Endothelial cell (in vitro differentiated cells): ENCODE measurements at regions not wholly inside any gene's neighbourhood (a gene's known extent, or its start where the extent isn't known, plus 50 kb on each side); places are given as distances from the start of the nearest gene placed in this dataset.

Experiments used
- DNase-seq: peaks from one replicate; pipeline ENCODE4 v3.0.0; 2021; ENCODE audit warnings: low spot score
- H3K27ac Mint-ChIP-seq: one replicate; pipeline ENCODE4 v1.8.0; 2021; ENCODE audit warnings: mixed read lengths, inconsistent platforms; ENCODE audit not compliant: unreplicated experiment
- H3K27me3 Mint-ChIP-seq: one replicate; pipeline ENCODE4 v1.8.0; 2021; ENCODE audit warnings: mild to moderate bottlenecking, moderate library complexity, mixed read lengths, inconsistent platforms; ENCODE audit not compliant: unreplicated experiment
- H3K36me3 Mint-ChIP-seq: one replicate; pipeline ENCODE4 v1.8.0; 2021; ENCODE audit warnings: mild to moderate bottlenecking, low read depth, mixed read lengths, inconsistent platforms; ENCODE audit not compliant: unreplicated experiment
- H3K4me1 Mint-ChIP-seq: one replicate; pipeline ENCODE4 v1.8.0; 2021; ENCODE audit warnings: mild to moderate bottlenecking, mixed read lengths, inconsistent platforms; ENCODE audit not compliant: unreplicated experiment
- H3K4me3 Mint-ChIP-seq: one replicate; pipeline ENCODE4 v1.8.0; 2021; ENCODE audit warnings: mild to moderate bottlenecking, mixed read lengths, inconsistent platforms; ENCODE audit not compliant: unreplicated experiment
- H3K9me3 Mint-ChIP-seq: one replicate; pipeline ENCODE4 v1.8.0; 2021; ENCODE audit warnings: mixed read lengths, inconsistent platforms; ENCODE audit not compliant: unreplicated experiment
- TF ChIP-seq, protein P1 (sequence below): fragments of 200-600 bp; sonication (generic); IDR thresholded peaks from one replicate; pipeline ENCODE4 v1.5.0; 2021; ENCODE audit warnings: antibody characterized with exemption; ENCODE audit not compliant: unreplicated experiment

DNA sequence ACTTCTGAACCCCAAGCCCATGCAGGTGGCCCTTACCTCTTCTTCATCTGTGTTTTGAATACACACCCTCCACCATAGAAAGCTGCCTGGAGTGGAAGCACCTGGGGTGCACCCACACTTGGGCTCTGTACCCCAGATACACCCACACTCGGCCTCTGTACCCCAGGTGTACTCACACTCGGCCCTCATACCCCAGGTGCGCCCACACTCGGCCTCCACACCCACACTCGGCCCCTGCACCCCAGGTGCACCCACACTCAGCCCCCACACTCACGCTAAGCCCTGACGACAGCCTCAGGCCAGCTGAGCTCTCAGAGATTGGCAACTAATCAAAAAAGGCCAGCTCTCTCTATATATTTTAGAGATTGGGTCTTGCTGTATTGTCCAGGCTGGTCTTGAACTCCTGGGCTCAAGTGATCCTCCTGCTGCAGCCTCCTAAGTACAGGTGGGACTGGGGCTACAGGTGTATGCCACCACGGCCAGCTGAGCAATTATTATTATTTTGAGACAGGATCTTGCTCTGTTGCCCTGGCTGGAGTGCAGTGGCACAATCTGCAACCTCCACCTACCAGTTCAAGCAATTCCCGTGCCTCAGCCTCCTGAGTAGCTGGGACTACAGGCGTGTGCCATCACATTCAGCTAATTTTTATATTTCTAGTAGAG lies 68.9 kb downstream of the PEX11G start:
- Mint-ChIP-seq H3K9me3 (no peaks in the 10 kb centered on the region), H3K36me3 (peaks cover 5% of the 10 kb centered on the region), H3K4me1 (peaks cover 4% of the 10 kb centered on the region), H3K27ac (no peak overlapping the region), H3K27me3 (peaks cover 7% of the 10 kb centered on the region), H3K4me3 (no peak overlapping the region)
- TF ChIP-seq, protein P1, sequence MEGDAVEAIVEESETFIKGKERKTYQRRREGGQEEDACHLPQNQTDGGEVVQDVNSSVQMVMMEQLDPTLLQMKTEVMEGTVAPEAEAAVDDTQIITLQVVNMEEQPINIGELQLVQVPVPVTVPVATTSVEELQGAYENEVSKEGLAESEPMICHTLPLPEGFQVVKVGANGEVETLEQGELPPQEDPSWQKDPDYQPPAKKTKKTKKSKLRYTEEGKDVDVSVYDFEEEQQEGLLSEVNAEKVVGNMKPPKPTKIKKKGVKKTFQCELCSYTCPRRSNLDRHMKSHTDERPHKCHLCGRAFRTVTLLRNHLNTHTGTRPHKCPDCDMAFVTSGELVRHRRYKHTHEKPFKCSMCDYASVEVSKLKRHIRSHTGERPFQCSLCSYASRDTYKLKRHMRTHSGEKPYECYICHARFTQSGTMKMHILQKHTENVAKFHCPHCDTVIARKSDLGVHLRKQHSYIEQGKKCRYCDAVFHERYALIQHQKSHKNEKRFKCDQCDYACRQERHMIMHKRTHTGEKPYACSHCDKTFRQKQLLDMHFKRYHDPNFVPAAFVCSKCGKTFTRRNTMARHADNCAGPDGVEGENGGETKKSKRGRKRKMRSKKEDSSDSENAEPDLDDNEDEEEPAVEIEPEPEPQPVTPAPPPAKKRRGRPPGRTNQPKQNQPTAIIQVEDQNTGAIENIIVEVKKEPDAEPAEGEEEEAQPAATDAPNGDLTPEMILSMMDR = no peak
- DNase-seq = no peak

DNA sequence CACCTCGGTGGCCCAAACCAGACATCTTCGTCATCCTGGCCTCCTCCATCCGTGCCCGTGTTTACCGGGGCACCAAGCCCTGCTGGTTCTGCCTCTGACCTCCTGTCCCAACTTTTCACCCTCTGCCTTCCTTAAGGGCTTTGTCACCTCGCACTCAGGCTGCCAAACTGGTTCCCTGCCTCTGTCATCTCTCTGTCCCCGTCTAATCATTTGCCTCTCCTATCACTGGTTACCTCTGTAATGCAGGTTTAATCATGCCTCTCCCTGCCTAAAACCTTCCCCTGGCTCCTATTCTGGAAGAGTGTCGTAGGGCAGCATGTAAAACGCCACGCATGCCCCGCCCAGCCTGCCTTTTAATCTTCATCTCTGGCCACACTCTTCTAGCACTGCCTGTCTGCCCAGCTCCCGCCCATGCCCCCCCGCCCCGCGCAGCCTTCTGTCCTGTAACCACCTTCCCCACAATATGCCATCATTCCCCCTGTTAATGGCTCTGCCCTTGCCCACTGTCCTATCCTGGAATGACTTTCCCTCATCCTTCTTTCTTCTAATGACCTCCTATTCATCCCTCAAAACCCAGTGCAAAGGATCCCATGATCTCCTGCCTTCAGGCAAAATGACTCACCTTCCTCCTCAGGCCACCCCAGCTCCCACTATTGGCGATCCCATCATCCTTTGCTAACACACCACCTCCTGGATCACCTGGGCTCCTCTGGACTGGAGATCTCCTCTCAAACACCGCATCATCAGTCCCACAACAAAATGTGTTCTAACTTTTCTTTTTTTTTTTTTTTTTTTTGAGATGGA lies 66.7 kb downstream of the PEX11G start:
- Mint-ChIP-seq H3K4me3 (peak overlapping the region; percentile 54), H3K27me3 (peaks cover 9% of the 10 kb centered on the region), H3K36me3 (peaks cover 5% of the 10 kb centered on the region), H3K27ac (no peak overlapping the region), H3K4me1 (peaks cover 4% of the 10 kb centered on the region), H3K9me3 (no peaks in the 10 kb centered on the region)
- DNase-seq = no peak
- TF ChIP-seq, protein P1 = no peak
